ENCODE measurements at regions not wholly inside any gene's neighbourhood (a gene's known extent, or its start where the extent isn't known, plus 50 kb on each side); places are given as distances from the start of the nearest gene placed in this dataset.

DNA sequence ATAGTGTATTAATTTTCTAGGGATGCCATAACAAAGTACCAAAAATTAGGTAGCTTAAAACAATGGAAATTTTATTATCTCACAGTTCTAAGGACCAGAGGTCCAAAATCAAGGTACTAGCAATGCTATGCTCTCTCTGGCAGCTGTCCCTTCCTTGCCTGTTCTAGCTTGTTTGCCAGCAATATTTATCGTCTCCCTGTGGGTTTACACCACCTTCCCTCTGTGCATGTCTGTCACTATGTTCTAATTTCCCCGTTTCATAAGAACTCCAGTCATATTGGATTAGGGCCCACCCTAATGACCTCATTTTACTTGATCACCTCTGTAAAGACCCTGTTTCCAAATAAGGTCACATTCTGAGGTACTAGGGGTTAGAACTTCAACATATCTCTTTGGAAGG lies 217.2 kb downstream of the IBTK start:
- no peak for TF ChIP-seq POLR2AphosphoS5 (IDR thresholded peaks at IDR 0.05; ENCODE audit: low read depth, low read length)
- TF ChIP-seq, protein P1, sequence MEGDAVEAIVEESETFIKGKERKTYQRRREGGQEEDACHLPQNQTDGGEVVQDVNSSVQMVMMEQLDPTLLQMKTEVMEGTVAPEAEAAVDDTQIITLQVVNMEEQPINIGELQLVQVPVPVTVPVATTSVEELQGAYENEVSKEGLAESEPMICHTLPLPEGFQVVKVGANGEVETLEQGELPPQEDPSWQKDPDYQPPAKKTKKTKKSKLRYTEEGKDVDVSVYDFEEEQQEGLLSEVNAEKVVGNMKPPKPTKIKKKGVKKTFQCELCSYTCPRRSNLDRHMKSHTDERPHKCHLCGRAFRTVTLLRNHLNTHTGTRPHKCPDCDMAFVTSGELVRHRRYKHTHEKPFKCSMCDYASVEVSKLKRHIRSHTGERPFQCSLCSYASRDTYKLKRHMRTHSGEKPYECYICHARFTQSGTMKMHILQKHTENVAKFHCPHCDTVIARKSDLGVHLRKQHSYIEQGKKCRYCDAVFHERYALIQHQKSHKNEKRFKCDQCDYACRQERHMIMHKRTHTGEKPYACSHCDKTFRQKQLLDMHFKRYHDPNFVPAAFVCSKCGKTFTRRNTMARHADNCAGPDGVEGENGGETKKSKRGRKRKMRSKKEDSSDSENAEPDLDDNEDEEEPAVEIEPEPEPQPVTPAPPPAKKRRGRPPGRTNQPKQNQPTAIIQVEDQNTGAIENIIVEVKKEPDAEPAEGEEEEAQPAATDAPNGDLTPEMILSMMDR (IDR thresholded peaks at IDR 0.05) = no peak

Data from Panc1 (cell line).